KOPT-K1 (cell line): ENCODE measurements at regions not wholly inside any gene's neighbourhood (a gene's known extent, or its start where the extent isn't known, plus 50 kb on each side); places are given as distances from the start of the nearest gene placed in this dataset.

Experiments
- H3K27ac ChIP-seq: fragments of 200-600 bp; sonication (generic); 2 replicates; pipeline ENCODE4 v1.5.1; 2016; ENCODE audit warnings: antibody characterized with exemption, mild to moderate bottlenecking, low read depth, low read length; ENCODE audit not compliant: poor library complexity, severe bottlenecking
- H3K36me3 ChIP-seq: fragments of 200-600 bp; sonication (generic); 2 replicates; pipeline ENCODE4 v1.5.1; 2017; ENCODE audit warnings: antibody characterized with exemption, mild to moderate bottlenecking, low read length, moderate library complexity; ENCODE audit not compliant: insufficient read depth
- H3K9me3 ChIP-seq: fragments of 200-600 bp; sonication (generic); 2 replicates; pipeline ENCODE4 v1.5.1; 2017; ENCODE audit warnings: antibody characterized with exemption, low read length, mild to moderate bottlenecking; ENCODE audit not compliant: insufficient read depth, poor library complexity, severe bottlenecking

DNA sequence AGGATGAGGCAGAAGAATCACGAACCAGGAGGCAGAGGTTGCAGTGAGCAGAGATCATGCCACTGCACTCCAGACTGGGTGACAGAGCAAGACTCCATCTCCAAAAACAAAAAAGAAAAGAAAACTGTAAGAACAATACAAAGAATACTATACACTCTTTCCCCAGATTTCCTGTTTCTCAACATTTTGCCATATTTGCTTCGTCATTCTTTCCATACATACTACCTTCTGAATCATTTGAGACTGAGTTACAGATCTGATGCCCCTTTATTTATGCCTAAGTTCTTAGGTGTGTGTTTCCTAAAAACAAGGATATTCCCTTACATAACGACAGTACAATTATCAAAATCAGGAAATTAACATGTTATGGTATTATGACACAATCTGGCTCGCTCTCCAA, 168.4 kb upstream of the CELF2 start:
- no peaks in the 10 kb centered on the region for H3K36me3 ChIP-seq
- no peak overlapping the region for H3K27ac ChIP-seq
- peaks cover 3% of the 10 kb centered on the region for H3K9me3 ChIP-seq

DNA sequence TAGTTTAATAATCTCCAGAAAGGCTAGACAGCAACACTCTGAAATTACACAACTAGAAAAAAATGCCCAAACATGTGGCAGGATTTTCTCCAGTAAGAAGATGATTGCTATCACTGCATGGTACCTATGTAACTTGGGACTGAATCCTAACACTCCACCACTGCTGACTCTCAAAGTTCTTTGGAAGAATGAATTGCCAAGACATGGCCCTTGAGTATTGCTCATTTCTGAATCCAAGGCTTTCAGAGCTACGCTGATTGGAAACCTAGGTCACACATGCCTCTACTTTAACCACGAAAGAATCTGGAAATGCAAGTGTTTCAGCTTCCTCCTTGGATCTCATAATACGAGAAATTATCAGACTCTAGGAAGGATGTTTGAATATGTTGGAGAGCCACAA, 167.5 kb upstream of the CELF2 start:
- Histone ChIP-seq H3K9me3 (peaks cover 3% of the 10 kb centered on the region), H3K36me3 (no peaks in the 10 kb centered on the region), H3K27ac (no peak overlapping the region)

DNA sequence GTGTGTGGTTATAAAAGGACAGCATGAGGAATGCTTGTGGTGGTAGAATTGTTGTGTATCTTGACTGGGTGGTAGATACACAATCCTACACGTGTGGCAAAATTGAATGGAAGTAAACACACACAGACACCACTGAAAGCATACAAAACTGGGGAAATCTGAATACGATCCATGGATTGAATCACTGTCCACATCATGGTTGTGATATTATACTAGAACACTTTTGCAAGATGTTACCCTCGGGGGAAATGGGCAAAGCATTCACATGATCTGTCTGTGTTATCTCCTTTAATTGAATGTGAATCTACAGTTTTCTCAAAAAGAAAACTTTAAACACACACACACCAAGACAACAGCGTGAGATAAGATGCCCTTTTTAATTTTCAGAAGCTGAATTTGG, 165.2 kb upstream of the CELF2 start:
- no peak overlapping the region for H3K27ac ChIP-seq
- H3K36me3 ChIP-seq, result no peaks in the 10 kb centered on the region
- peaks cover 3% of the 10 kb centered on the region for H3K9me3 ChIP-seq

GRCh38 chr10:10853954-10854353, 163.7 kb upstream of the CELF2 start:
- no peak overlapping the region for H3K27ac ChIP-seq
- no peaks in the 10 kb centered on the region for H3K9me3 ChIP-seq
- no peaks in the 10 kb centered on the region for H3K36me3 ChIP-seq

DNA sequence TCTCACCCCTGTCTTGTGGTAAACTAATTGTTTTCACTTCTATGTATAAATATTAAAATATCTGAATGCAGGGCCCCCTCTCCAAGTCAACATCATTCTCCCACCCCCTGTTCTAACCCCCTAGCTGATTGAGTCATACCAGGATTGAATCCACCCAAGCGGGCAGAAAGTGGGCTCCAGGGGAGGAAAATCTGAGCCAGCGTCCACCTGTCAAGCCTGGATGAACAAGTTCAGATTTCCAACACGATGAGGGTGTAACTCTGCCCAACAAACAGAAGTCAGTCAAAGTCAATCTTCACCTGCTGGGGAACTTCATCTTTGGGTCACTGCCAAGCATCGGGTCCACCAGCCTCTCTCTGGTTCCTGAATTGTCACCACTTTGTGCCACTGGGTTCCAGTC, 162.9 kb upstream of the CELF2 start:
- no peaks in the 10 kb centered on the region for H3K9me3 ChIP-seq
- H3K27ac ChIP-seq, result no peak overlapping the region
- no peaks in the 10 kb centered on the region for H3K36me3 ChIP-seq

DNA sequence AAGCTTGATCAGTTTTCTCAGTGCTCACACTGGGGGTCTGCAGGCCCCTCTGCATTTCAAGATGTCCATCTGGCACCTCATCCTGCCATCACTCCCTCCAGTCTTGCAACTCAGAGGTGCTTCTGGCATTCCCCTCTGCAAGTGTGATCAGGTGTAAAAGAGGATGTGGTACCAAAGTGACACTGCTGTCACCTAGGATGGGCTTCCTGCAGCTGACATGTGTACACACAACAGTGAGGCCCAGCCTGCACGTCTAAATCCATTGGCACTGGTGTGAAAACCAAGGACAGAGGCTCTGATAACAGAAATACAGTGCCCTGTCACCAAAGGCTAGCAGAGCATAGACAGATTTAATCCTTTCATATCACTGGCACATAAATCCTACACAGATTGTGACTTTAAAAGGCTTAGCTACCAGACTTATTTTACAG, 162.5 kb upstream of the CELF2 start:
- Histone ChIP-seq H3K9me3 (no peaks in the 10 kb centered on the region), H3K36me3 (no peaks in the 10 kb centered on the region), H3K27ac (no peak overlapping the region)

DNA sequence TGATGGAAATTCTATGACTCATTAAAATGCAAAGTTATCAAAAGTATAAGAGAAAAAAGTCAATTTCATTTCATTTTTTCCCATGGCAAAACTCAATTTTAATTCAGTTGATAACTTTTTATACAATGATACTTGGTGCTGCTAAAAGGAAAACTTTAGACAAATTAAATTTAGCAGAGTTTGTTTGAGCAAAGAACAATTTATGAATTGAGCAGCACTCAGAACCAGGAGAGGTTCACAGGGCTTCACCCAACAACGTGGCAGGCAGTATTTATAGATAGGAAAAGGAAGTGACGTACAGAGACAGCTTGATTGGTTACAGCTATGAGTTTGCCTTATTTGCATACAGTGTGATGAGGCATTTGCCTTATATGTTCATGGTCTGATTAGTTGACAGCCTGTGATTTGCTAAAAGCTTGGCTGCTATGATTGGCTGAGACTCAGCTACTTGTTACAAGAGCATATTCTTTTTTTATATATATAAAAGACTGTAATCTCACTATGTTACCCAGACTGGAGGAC, 157.2 kb upstream of the CELF2 start:
- H3K9me3 ChIP-seq, result no peaks in the 10 kb centered on the region

DNA sequence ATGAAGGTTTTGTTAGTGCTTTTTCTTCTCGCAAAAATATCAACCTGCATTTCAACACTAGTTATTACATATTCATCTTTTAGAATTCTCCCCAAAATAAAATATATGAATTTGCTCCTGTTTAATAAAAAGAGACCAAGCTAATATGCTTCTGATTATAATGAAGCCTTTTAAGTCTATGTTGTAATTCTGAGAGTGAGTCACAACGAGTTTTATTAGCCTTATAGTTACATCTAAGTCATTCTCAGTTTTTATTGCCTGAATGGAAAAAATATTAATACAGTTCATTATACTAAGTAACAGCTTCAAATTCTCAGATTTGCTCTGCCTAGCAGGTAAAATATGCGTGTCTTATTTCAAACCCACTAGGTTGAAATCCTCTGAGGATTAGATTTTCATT, 152.4 kb upstream of the CELF2 start:
- H3K36me3 ChIP-seq, result no peaks in the 10 kb centered on the region
- no peaks in the 10 kb centered on the region for H3K9me3 ChIP-seq
- no peak overlapping the region for H3K27ac ChIP-seq

More for the DNA sequence above, 157.2 kb upstream of the CELF2 start:
- Histone ChIP-seq H3K27ac (no peak overlapping the region), H3K36me3 (no peaks in the 10 kb centered on the region)

DNA sequence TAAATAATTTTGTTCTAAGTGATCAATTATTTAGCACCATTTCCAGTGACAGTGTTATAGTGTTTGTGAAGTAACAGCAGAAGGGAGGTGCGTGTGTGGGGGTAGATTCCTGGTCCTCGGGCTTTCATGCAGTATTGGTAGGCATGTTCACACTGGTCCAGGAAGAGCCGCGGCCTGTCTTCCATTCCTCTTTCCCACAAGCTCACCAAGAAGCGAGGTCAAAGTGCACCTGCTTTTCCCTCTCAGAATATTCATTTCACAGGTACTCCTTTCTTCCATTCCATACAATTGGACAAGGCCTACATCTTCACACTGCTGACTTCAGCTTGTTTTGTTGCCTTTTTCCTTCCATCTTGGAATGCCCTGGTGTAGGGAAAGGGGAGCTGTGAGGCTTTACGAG, 151.8 kb upstream of the CELF2 start:
- Histone ChIP-seq H3K27ac (no peak overlapping the region), H3K9me3 (no peaks in the 10 kb centered on the region), H3K36me3 (no peaks in the 10 kb centered on the region)

- no peak overlapping the region for H3K27ac ChIP-seq
- H3K9me3 ChIP-seq, result no peaks in the 10 kb centered on the region
- no peaks in the 10 kb centered on the region for H3K36me3 ChIP-seq
Observed at GRCh38 chr10:10869592-10869991, 148.1 kb upstream of the CELF2 start.

- Histone ChIP-seq H3K27ac (no peak overlapping the region), H3K9me3 (no peaks in the 10 kb centered on the region), H3K36me3 (no peaks in the 10 kb centered on the region)
Observed at GRCh38 chr10:10870523-10871241, 147.0 kb upstream of the CELF2 start.

GRCh38 chr10:10871352-10871751, 146.3 kb upstream of the CELF2 start:
- Histone ChIP-seq H3K27ac (no peak overlapping the region), H3K9me3 (no peaks in the 10 kb centered on the region), H3K36me3 (no peaks in the 10 kb centered on the region)

GRCh38 chr10:10872035-10872673, 145.5 kb upstream of the CELF2 start:
- H3K36me3 ChIP-seq, result no peaks in the 10 kb centered on the region
- H3K9me3 ChIP-seq, result no peaks in the 10 kb centered on the region
- no peak overlapping the region for H3K27ac ChIP-seq

- no peaks in the 10 kb centered on the region for H3K9me3 ChIP-seq
- H3K36me3 ChIP-seq, result no peaks in the 10 kb centered on the region
- H3K27ac ChIP-seq, result no peak overlapping the region
Observed at GRCh38 chr10:10872764-10873163, 144.9 kb upstream of the CELF2 start.

DNA sequence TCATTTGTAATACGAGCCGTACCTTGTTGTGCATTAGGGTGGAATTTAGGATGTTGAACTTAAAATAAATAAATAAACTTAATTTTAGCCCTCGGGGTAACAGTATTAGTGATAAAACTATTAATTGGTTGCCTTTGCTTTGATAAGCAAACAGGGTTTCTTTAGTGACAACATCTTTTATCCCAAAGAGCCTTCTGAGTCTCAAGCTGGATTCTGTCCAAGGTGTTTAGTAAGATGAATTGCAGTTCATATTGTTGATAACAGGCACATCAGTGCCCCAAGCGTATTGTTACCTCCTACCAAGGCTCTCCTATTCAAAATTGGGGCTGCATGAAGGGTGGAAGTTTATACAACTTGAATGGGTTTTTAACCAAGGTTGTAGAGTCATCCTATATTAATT, 144.4 kb upstream of the CELF2 start:
- no peaks in the 10 kb centered on the region for H3K36me3 ChIP-seq
- H3K9me3 ChIP-seq, result no peaks in the 10 kb centered on the region
- no peak overlapping the region for H3K27ac ChIP-seq

- Histone ChIP-seq H3K36me3 (no peaks in the 10 kb centered on the region), H3K27ac (no peak overlapping the region)
Observed at GRCh38 chr10:10873915-10874314, 143.8 kb upstream of the CELF2 start.

More at GRCh38 chr10:10873915-10874314, 143.8 kb upstream of the CELF2 start:
- H3K9me3 ChIP-seq, result no peaks in the 10 kb centered on the region
